HG03175 (cell line): ENCODE measurements at regions not wholly inside any gene's neighbourhood (a gene's known extent, or its start where the extent isn't known, plus 50 kb on each side); places are given as distances from the start of the nearest gene placed in this dataset.

Source experiments
- ATAC-seq: cut with Tn5 transposase; IDR thresholded peaks from one replicate; pipeline ENCODE4 v1.9.1; 2021; ENCODE audit warnings: mild to moderate bottlenecking, moderate library complexity; ENCODE audit not compliant: unreplicated experiment

DNA sequence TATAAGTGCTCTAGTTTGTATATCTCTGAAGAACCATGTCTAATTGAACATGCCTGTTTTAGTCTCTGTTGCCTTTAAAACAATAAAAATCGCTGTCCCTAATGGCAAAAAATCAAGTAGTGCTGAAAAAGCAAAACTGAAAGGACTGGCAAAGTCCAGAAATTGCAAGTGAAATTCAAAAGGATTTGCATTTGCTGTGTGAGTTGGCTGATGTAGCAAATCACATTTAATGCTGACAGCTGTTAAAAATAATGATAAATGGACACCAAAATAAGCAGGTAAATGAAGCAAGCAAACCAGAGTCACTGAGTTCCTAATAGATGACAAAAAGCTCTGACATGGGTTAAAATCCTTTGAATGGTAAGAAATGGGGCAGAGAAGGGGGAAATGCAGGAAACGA lies 874.1 kb downstream of the GRM8 start:
- ATAC-seq, result no peak

DNA sequence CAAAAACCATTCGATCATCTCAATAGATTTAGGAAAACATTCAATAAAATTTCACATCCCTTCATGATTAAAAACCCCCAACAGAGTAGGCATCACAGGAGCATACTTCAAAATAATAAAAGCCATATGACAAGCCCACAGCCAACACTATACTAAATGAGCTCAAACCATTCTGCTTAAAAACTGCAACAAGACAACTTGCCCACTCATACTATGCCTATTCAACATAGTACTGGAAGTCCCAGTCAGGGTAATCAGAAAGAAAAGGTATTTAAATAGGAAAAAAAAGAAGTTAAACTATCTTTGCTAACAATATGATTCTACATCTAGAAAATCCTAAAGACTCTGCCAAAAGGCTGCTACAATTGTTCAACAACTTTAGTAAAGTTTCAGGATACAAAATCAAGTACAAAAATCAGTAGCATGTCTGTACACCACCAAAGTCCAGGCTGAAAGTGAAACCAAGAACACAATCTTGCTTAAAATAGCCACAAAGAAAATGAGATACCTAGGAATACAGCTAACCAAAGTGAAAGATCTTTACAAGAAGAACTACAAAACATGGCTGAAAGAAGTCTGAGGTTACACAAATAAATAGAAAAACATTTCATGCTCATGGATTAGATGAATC lies 882.6 kb downstream of the GRM8 start:
- peak; percentile 64 for ATAC-seq

DNA sequence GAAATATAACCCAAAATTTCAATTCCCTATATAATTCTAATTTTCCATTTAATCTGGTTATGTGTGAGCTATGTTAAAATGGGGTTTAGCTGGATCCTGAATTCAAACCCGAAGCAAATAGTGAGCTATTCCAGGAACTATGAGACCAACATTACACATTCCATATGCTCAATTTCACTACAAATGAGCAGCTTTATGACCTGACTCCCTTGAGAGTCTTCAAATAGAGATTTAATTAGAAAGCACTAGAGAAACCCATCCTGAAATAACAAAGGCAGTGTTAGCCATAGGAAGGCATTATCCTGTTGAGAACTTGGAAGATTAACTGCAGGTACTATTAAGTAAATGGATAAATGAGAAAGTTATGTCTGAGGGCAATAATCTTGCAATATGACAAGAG lies 890.0 kb downstream of the GRM8 start:
- no peak for ATAC-seq

DNA sequence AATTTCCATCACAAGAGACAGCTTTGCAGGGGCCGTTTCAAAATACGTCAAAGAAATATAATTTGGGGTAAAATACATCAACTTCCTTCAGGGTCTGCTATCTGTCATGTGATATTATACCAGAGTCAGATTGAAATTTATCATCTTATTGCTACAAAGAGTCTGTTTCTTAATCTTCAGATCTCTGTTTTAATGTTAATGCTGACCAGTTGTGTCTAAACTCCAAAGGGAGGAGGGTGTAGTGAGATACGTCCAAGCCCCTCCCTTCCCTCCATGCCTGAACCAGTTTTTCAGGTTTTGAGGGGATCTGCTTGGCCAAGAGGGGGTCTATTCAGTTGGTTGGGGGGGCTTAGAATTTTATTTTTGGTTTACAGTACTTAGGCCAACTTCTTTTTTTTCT lies 891.6 kb downstream of the GRM8 start:
- no peak for ATAC-seq

DNA sequence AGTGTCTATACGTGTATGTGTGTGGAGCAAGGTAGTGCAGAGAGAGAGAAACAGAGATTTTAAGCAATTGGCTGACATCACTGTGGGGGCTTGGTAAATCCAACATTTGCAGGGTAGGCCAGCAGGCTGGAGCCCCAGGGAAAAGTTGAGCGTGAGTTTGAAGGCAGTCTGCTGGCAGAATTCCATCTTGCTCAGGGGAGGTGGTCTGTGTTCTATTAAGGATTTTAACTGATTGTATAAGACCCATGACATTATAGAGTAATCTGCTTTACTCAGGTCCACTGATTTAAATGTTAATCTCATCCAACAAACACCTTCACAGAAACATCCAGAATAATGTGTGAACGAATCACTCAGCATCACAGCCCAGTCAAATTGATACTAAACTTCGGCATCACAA lies 912.9 kb downstream of the GRM8 start:
- no peak for ATAC-seq

DNA sequence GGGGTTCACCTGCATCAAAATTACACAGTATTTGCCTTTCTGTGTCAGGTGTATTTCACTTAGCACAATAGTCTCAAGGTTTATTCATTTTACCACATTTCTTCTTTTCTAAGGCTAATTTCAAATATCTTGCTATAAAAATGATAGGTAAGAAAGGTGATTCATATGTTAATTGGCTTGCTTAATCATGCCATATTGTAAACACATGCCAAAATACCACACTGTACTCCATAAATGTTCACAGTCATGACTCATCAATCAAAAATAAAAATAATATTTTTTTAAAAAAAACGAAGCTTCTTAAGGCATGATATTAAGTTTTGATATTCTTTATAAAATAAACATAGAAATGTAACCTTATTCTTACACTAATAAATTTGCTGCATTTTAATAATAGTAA lies 947.1 kb downstream of the GRM8 start:
- ATAC-seq, result no peak

DNA sequence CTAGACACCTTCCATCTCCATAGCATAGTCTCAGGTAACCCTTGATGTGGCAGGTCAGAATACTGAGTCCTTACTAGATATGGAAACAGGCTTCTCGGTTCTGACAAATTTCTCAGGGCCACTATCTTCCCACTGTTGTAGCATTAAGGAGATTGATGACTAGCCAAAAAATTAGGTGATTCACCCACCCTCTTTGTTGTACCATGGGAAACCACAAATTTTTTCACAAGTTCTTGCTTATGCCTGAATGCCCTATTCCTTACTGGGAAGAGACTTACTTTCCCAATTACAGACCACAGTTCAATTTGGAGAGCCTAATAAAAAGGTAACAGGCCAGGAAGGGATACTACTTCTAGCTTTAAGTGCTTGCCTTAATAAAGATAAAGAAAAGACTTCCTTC lies 948.8 kb downstream of the GRM8 start:
- ATAC-seq, result no peak

DNA sequence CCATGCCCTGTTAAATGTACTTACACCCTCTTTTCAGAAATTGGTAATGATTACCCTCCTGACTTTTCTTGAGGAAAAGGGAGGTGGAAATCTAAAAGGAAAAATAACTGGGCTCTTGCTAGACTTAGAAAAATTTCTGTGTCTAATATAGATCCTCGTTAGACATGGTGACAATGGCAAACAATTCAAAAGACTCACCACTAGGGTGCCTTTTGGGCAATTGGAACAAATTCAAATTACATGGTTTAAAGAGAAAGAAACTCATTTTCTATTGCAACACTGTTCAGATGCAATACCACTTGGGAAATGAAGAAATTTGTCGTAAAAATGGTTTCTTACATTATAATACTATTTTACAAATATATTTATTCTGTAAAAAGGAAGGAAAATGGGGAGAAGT lies 950.1 kb downstream of the GRM8 start:
- no peak for ATAC-seq

DNA sequence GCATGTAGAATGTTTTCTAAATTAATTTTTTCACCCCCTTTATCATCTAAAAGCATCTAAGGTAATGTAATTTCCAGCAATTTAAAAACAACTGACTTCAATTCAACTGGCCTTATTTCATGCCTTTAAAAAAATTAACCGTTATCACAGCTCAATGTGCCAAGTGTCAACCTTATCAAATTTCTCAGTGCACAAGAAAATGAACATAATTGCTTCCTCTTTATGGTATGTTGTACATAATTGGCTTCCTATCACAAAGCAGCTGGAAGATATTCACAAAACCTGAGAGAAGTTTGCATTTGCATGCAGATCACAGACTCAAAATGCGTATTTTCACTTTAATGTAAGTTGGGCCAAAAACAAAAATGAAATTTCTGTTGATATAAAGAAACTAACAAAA lies 966.4 kb downstream of the GRM8 start:
- ATAC-seq, result no peak

DNA sequence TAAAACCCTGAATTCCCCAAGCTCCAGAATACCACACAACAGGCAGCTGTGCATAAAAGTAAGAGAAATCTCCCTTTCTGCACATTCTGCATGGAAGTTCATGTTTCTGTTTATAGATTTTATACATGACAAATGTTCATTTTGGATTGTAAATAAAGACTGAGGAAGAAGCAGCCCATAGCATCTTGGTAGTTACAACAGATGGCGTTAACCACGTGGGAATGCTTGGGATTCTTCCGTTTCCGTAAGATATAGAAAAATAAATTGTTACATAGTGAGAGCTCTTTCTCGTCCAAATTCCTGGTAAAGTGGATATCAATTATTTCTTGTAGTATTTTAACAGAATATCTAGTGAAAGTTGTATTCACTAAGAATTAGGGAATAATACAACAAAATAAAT lies 1016.5 kb downstream of the GRM8 start:
- no peak for ATAC-seq

DNA sequence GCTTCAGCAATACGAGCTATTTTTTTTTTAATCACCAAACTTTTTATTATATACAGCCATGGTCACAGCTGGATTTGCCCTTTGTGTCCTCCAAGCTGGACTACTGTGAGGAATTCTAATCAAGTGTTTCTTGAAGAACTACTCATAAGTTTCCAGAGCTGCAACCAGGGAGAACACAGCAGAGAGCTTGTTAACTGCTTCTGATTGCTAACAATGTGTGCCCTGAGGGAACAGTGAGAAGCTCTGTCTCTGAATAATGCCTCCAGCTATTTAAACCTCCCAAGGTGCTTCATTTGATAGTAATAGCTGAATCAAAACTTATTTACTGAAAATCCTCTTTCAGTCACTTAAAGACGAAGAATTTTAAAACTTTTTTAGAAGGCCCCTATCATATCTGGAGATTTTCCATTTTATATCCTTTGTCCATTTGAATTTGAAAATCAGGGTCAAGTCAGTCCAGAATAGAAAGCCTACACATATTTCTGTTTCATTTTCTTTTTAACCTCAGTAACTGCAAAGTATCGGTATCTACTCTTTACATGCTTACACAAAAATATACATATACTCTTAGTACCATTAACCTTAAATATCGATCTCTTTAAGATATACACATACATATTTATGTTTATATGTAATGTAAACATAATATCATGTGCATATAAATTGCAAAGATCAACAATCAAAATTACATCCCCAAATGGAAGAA lies 1024.2 kb downstream of the GRM8 start:
- ATAC-seq, result no peak

DNA sequence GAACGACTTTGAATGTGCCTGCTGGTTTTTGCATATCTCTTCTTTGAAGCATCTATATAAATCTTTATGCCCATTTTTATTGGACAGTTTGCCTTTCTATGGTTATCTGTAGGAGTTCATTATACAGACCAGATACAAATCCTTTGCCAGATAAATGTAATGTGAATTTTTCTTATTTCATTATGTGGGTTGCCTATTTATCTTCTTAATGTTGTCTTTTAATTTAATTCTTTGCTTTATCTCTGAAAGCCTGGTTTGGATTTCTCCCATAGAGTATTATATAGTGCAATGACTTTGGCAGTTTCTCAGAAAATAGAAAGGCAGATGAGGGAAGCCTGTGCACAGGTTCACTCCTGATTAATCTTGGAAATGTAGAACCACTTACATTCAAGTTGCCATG lies 1025.1 kb downstream of the GRM8 start:
- ATAC-seq, result no peak

DNA sequence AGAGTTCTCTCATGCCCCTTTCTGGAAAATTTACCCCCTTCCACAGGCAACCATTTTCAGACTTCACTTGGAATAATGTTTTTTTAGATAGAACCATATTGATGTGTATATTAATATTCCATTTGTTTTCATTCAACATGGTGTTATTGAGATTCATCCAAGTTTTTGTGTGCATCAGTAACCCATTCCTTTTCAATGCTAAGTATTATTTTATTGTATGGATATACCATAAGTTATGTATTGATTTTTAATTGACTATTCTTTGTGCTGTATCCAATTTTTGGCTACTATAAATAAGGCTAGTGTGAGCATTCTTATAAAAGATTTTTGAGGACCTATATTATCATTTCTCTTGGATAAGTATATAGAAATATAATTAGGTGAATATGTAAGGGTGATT lies 1025.7 kb downstream of the GRM8 start:
- ATAC-seq, result no peak

DNA sequence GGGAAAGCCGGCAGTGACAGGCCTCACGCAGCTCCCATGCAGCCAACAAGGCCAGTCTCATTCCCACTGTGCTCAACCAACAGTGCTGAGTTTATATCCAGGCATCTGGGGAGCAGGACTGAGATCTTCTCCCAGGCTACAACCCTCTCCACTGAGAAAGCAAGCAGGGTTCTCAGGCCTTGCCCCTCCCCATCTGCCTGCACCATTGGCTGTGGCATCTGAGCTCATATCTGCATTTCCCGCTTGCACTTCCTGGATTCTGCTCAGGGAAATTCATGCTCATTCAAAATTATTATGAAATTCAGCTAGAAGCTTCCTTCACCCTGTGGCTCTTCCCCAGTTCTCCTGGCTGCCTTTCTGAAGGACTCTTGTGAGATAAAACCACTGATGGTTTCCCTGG lies 1029.0 kb downstream of the GRM8 start:
- ATAC-seq, result no peak

DNA sequence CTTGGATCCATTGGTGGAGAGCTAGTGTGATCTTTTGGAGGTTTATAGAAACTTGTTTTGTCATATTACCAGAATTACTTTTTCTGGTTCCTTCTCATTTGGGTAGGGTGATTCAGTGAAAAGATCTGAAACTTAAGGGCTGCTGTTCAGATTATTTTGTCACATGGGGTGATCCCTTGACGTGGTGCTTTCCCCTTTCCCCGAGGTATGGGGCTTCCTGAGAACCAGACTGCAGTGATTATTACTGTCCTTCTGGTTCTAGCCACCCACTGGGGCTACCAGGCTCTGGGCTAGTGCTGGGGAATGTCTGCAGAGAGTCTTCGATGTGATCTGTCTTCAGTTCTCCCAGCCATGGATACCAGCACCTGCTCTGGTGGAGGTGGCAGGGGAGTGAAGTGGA lies 1030.0 kb downstream of the GRM8 start:
- ATAC-seq, result no peak

DNA sequence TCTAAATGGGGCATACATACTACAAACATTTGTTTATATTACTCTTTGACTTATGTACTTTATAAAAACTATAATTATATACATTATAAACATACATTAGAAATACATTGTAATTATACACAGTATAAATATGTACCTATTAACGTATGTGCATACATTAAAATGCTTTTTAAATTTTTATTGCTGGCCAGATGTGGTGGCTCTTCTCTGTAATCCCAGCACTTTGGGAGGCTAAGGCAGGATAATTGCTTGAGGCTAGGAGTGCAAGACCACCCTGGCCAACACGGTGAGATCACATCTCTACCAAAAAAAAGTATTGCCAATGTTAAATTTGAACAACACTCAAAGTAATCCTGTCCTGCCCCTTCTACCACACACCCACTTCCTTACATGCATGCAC lies 1037.0 kb downstream of the GRM8 start:
- ATAC-seq, result no peak

DNA sequence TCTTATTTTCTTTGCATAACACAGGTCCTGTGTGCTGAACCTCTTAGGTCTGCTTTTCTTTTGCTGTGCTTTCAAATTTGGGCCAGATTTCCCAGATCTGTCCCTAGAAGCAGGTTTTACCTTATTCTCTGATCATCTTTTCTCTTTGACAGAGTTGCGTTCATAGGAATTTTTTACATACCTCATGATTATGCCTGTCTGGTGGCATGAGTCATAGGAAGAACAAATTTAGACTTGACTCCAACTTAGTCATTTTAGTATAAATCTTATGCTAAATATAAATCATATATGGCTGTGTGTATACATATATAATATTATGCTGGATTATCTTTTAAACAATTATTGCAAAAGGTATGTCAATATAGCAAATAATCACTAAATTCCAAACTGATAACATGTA lies 1038.9 kb downstream of the GRM8 start:
- no peak for ATAC-seq

DNA sequence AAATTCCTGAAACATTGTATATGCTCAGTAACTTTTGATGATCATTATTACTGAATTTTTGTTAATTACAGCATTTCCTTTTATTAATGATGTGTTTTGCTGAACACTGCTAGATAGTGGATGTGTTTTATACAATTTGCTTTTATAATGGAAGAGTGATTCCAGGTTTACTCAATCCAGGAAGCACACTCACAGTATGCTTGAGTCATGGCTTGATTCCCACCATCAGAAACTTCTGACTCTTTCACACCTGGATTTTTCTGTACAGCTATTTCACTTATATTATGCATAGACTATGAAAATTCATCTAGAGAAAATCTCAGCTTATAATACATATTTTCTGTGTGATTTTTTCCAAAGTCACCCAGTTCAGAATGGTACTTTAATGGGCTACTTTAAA lies 1040.9 kb downstream of the GRM8 start:
- ATAC-seq, result no peak

DNA sequence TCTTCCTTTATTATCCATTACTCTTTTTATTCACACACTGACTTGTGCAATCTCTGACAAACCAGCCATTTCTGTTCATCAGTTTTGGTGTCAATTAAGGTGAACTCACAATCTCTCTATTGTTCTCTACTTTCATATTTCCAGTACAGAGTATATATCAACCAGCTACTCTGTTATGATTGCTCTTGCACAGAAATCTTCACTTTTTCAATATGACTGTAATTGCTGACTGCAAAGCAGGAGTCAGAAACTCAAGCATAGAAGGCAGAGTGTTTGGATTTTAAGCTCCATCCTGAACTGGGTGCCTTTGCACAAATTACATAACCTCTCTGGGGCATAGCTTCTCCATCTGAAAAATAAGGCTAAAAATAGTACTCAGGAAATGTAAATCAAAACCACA lies 1042.0 kb downstream of the GRM8 start:
- no peak for ATAC-seq

DNA sequence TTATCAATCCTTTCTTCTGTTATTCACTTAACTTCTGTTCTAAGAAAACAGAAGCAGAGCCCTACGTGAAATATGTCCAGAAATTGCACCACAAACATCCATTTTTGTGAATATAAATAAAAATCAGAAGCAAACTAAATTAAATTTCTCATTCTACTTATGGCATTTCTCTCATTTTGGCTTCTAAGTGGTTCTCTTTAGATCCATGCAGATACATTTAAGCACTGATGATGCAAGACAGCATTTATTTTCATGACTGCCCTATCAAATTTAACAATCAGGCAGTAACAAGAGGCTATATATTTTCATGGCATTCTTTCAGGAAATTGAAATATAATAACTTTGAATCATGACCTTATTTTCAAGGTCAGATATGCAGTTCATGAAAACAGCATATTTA lies 1049.6 kb downstream of the GRM8 start:
- no peak for ATAC-seq

DNA sequence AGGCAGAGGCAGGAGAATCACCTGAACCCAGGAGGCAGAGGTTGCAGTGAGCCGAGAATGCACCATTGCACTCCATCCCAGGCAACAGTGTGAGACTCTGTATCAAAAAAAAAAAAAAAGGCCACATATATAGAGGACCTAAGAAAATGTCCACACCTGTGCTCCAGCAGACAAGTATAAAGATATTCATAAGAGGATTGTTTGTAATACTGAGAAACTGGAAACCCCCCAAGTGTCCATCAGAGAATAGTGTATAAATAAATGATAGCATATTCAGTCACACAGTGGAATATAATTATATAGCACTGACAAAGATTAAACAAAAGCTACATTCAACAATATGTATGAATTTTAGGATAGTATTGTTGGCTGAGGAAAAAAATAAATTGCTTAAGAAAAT lies 1050.6 kb downstream of the GRM8 start:
- ATAC-seq, result no peak

DNA sequence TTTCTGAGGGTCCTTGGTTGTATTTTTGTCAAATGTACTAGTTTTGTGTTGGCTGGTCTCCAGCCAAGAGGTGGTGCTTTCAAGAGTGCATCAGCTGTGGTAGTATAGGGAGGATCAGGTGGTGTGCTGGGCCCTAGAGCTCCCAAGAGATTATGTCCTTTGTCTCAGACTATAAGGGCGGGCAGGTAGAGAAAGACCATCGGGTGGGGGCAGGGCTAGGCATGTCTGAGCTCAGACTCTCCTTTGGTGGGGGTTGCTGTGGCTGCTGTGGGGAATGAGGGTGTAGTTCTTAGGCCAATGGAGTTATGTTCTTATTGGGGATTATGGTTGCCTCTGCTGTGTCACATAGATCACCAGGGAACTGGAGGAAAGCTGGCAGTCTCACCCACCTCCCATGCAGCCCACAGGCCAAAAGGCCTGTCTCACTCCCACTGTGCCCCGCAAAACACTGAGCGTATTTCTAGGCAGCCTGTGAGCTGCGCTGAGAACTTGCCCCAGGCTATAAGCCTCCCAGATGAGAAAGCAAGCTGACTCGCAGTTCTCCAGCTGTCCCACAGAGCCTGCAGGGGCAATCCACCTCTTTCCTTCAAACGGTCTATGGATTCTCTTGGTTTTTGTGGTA lies 1066.7 kb downstream of the GRM8 start:
- ATAC-seq, result no peak

DNA sequence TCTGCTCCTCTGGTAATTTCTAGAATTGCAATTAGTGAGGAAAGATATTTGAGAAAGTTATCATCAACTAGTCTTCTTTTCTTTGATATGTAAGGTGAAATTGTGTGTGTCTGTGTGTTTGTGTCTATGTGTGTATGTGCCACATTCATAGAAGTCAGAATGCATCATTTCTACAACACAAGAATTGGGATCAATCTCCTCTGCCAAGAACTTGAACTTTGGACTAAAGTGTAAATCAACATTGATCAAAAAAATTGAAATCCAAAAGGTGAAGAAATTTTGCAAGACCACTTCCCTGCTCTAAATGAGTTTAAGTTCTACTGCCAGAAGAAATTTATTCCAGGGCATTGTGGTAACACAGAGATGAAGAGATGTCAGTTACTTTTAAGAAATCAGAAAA lies 1072.8 kb downstream of the GRM8 start:
- no peak for ATAC-seq
